Endodermal cell (in vitro differentiated cells): ENCODE measurements at regions not wholly inside any gene's neighbourhood (a gene's known extent, or its start where the extent isn't known, plus 50 kb on each side); places are given as distances from the start of the nearest gene placed in this dataset.
"Not testable (repeated sequence)": the region's sequence is repeated elsewhere in the genome, so short reads cannot be mapped to it uniquely, and the experiment has no call there.

Experiments
- DNase-seq: peaks from one replicate; pipeline ENCODE4 v3.0.0-alpha.2; 2017
- H3K27ac ChIP-seq: 2 replicates; pipeline ENCODE4 v1.5.1; 2013; ENCODE audit warnings: mild to moderate bottlenecking, low read depth, low read length, moderate library complexity
- H3K27me3 ChIP-seq: 2 replicates; pipeline ENCODE4 v1.6.1; 2013; ENCODE audit warnings: mild to moderate bottlenecking, low read length, moderate library complexity; ENCODE audit not compliant: insufficient read depth, control insufficient read depth, poor library complexity, severe bottlenecking
- H3K36me3 ChIP-seq: 2 replicates; pipeline ENCODE4 v1.7.0; 2013; ENCODE audit warnings: mild to moderate bottlenecking, low read length, moderate library complexity; ENCODE audit not compliant: control insufficient read depth, insufficient read depth
- H3K4me1 ChIP-seq: one replicate; pipeline ENCODE4 v1.7.0; 2013; ENCODE audit warnings: low read length; ENCODE audit not compliant: control insufficient read depth, insufficient read depth
- H3K4me3 ChIP-seq: 2 replicates; pipeline ENCODE4 v1.5.1; 2013; ENCODE audit warnings: mild to moderate bottlenecking, low read length, moderate library complexity
- H3K9ac ChIP-seq: 2 replicates; pipeline ENCODE4 v1.6.1; 2013; ENCODE audit warnings: mild to moderate bottlenecking, low read length, moderate library complexity; ENCODE audit not compliant: poor library complexity, severe bottlenecking; ENCODE audit errors: extremely low read depth
- H3K9me3 ChIP-seq: 2 replicates; pipeline ENCODE4 v1.6.1; 2013; ENCODE audit warnings: mild to moderate bottlenecking, low read length, moderate library complexity; ENCODE audit not compliant: control insufficient read depth
- H3K27ac Mint-ChIP-seq: 2 replicates; pipeline ENCODE4 v1.8.0; 2020; ENCODE audit warnings: mixed read lengths
- H3K27me3 Mint-ChIP-seq: 2 replicates; pipeline ENCODE4 v1.8.0; 2021; ENCODE audit warnings: mild to moderate bottlenecking, mixed read lengths; ENCODE audit not compliant: insufficient read depth
- H3K36me3 Mint-ChIP-seq: 2 replicates; pipeline ENCODE4 v1.8.0; 2020; ENCODE audit warnings: low read depth, mixed read lengths
- H3K4me1 Mint-ChIP-seq: 2 replicates; pipeline ENCODE4 v1.8.0; 2020; ENCODE audit warnings: mixed read lengths
- H3K4me3 Mint-ChIP-seq: 2 replicates; pipeline ENCODE4 v1.8.0; 2020; ENCODE audit warnings: mild to moderate bottlenecking, moderate library complexity, mixed read lengths
- H3K9me3 Mint-ChIP-seq: 2 replicates; pipeline ENCODE4 v1.8.0; 2020; ENCODE audit warnings: mild to moderate bottlenecking, mixed read lengths
- WGBS, 2 experiments: methylation state at CpG; one replicate each; pipeline versions ENCODE4 v1.1.5 to v1.1.7; 2013; ENCODE audit warnings: missing lambda C conversion rate in 2 of 2, mixed read lengths in 1 of 2; ENCODE audit not compliant: insufficient coverage in 1 of 2, insufficient read length in 1 of 2; 5-methylcytosine and 5-hydroxymethylcytosine counted together
- TF ChIP-seq, protein P1 (sequence below): fragments of 200-600 bp; sonication (generic); conservative IDR thresholded peaks from 2 replicates; pipeline ENCODE4 v1.5.0; 2021; ENCODE audit warnings: antibody characterized with exemption, mild to moderate bottlenecking

DNA sequence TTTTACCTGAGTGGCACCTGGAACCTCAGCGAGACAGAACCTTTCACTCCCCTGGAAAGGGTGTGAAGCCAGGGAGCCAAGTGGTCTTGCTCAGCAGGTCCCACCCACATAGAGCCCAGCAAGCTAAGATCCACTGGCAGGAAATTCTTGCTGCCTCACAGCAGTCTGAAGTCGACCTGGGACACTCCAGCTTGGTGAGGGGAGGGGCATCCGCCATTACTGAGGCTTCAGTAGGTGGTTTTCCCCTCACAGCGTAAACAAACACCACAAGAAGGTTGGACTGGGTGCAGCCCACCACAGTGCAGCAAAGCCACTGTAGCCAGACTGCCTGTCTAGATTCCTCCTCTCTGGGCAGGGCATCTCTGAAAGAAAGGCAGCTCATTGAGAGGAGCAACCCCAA, 134.7 kb upstream of the RSPO3 start:
- peak; percentile 63 for DNase-seq
- 71 to 72% methylated on average over 3 to 4 of the region's 4 CpGs for WGBS, 2 experiments

DNA sequence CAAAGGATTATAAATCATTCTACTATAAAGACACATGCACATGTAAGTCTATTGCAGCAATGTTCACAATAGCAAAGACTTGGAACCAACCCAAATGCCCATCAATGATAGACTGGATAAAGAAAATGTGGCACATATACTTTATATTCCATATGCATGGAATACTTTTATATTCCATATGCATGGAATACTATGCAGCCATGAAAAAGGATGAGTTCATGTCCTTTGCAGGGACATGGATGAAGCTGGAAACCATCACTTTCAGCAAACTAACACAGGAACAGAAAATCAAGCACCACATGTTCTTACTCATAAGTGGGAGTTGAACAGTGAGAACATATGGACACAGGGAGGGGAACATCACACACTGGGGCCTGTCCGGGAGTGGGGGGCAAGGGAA, 130.3 kb upstream of the RSPO3 start:
- H3K9me3 ChIP-seq, H3K27ac Mint-ChIP-seq, H3K4me1 ChIP-seq, H3K27me3 Mint-ChIP-seq, DNase-seq, H3K27me3 ChIP-seq, H3K9ac ChIP-seq, H3K4me1 Mint-ChIP-seq, H3K9me3 Mint-ChIP-seq, H3K36me3 ChIP-seq, H3K4me3 ChIP-seq, H3K27ac ChIP-seq, H3K36me3 Mint-ChIP-seq, H3K4me3 Mint-ChIP-seq: not testable (repeated sequence)
- 84% methylated on average over 1 of the region's 1 CpG; no CpG with 5 or more reads in 1 of the 2 experiments for WGBS, 2 experiments

More for the DNA sequence above, 134.7 kb upstream of the RSPO3 start:
- H3K9me3 Mint-ChIP-seq = peaks cover 5% of the 10 kb centered on the region
- peaks cover 6% of the 10 kb centered on the region for H3K4me1 Mint-ChIP-seq
- no peak overlapping the region for H3K4me3 ChIP-seq
- TF ChIP-seq, protein P1, sequence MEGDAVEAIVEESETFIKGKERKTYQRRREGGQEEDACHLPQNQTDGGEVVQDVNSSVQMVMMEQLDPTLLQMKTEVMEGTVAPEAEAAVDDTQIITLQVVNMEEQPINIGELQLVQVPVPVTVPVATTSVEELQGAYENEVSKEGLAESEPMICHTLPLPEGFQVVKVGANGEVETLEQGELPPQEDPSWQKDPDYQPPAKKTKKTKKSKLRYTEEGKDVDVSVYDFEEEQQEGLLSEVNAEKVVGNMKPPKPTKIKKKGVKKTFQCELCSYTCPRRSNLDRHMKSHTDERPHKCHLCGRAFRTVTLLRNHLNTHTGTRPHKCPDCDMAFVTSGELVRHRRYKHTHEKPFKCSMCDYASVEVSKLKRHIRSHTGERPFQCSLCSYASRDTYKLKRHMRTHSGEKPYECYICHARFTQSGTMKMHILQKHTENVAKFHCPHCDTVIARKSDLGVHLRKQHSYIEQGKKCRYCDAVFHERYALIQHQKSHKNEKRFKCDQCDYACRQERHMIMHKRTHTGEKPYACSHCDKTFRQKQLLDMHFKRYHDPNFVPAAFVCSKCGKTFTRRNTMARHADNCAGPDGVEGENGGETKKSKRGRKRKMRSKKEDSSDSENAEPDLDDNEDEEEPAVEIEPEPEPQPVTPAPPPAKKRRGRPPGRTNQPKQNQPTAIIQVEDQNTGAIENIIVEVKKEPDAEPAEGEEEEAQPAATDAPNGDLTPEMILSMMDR = no peak
- no peaks in the 10 kb centered on the region for H3K36me3 Mint-ChIP-seq
- H3K27ac Mint-ChIP-seq = no peak overlapping the region
- no peak overlapping the region for H3K4me3 Mint-ChIP-seq
- H3K27ac ChIP-seq = no peak overlapping the region
- H3K36me3 ChIP-seq = no peaks in the 10 kb centered on the region
- H3K27me3 Mint-ChIP-seq = no peaks in the 10 kb centered on the region
- no peaks in the 10 kb centered on the region for H3K27me3 ChIP-seq
- no peaks in the 10 kb centered on the region for H3K9me3 ChIP-seq
- no peak overlapping the region for H3K9ac ChIP-seq
- no peaks in the 10 kb centered on the region for H3K4me1 ChIP-seq

DNA sequence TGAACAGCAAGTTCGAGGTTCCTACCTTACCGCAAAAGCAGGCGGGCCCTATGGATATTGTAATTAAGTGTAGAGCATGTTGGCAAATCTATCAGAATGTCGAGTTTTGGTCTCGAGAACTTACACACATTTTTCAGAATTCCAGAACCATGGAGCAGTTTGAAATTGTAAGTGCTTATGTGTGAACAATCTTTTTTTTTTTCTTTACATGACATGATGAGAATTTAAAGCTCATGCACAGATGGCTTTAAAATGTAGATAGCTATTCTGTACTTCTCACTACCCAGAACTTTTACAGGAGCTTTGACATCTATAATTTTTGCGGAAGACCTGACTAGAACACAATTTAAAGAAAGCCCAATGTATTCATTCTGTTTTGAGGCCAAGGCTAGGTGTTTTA, 117.8 kb upstream of the RSPO3 start:
- H3K9ac ChIP-seq = no peak overlapping the region
- TF ChIP-seq, protein P1 = no peak
- H3K27ac Mint-ChIP-seq = no peak overlapping the region
- no peak overlapping the region for H3K4me3 ChIP-seq
- H3K9me3 Mint-ChIP-seq = no peaks in the 10 kb centered on the region
- H3K27me3 Mint-ChIP-seq = no peaks in the 10 kb centered on the region
- H3K36me3 ChIP-seq = no peaks in the 10 kb centered on the region
- H3K27me3 ChIP-seq = no peaks in the 10 kb centered on the region
- H3K4me3 Mint-ChIP-seq = no peak overlapping the region
- DNase-seq = no peak
- no peaks in the 10 kb centered on the region for H3K4me1 Mint-ChIP-seq
- H3K4me1 ChIP-seq = no peaks in the 10 kb centered on the region
- no peaks in the 10 kb centered on the region for H3K36me3 Mint-ChIP-seq
- H3K9me3 ChIP-seq = no peaks in the 10 kb centered on the region
- no peak overlapping the region for H3K27ac ChIP-seq
- WGBS, 2 experiments = 95 to 100% methylated on average over 2 to 6 of the region's 6 CpGs

DNA sequence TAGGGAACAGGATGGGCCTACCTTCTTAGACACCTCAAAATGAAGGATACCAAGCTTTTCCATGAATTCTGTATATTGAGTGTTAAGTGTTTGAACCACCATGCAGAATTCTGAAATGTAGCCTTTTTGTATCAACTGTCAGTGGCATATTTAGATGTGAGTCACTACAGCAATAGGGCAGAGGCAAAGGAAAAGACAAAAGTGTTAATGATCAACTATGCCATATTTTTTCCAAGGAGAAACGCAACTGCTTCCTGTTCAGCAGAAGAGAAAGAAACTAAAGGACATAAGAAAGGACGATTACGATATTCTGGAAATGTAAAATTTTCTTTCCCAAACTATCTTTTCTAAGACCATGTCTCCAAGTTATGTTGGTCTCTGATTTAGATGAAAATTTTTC, 104.6 kb upstream of the RSPO3 start:
- H3K27ac Mint-ChIP-seq = no peak overlapping the region
- no peaks in the 10 kb centered on the region for H3K36me3 ChIP-seq
- peaks cover 2% of the 10 kb centered on the region for H3K27me3 Mint-ChIP-seq
- no peaks in the 10 kb centered on the region for H3K36me3 Mint-ChIP-seq
- no peak overlapping the region for H3K9ac ChIP-seq
- TF ChIP-seq, protein P1 = no peak
- H3K27me3 ChIP-seq = no peaks in the 10 kb centered on the region
- no peaks in the 10 kb centered on the region for H3K9me3 ChIP-seq
- peaks cover 33% of the 10 kb centered on the region for H3K4me1 Mint-ChIP-seq
- H3K4me3 Mint-ChIP-seq = no peak overlapping the region
- 95% methylated on average over 3 of the region's 3 CpGs; no CpG with 5 or more reads in 1 of the 2 experiments for WGBS, 2 experiments
- no peaks in the 10 kb centered on the region for H3K9me3 Mint-ChIP-seq
- no peak for DNase-seq
- H3K4me3 ChIP-seq = no peak overlapping the region
- H3K4me1 ChIP-seq = peaks cover 9% of the 10 kb centered on the region
- H3K27ac ChIP-seq = no peak overlapping the region
